ENCODE measurements at regions not wholly inside any gene's neighbourhood (a gene's known extent, or its start where the extent isn't known, plus 50 kb on each side); places are given as distances from the start of the nearest gene placed in this dataset.

DNA sequence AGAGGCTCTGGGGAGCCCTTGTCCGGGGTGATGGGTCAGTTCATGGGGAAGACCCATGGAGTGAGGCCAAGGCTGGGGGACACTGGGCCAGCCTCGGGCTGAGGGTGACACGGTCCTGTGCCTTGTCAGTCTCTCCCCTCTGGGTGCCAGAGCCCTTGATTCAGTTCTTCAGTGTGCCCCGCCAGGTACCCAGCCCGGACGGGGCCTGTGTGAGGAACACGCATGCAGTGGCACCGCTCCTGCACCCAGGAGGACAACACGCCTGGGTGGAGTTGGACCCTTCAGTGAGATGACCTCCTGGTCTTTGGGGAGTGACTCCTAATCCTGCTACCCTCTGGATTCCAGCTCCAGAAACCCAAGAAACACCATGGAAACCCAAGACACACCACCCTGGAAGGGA, 264.4 kb downstream of the LOXHD1 start:
- TF ChIP-seq, protein P1, sequence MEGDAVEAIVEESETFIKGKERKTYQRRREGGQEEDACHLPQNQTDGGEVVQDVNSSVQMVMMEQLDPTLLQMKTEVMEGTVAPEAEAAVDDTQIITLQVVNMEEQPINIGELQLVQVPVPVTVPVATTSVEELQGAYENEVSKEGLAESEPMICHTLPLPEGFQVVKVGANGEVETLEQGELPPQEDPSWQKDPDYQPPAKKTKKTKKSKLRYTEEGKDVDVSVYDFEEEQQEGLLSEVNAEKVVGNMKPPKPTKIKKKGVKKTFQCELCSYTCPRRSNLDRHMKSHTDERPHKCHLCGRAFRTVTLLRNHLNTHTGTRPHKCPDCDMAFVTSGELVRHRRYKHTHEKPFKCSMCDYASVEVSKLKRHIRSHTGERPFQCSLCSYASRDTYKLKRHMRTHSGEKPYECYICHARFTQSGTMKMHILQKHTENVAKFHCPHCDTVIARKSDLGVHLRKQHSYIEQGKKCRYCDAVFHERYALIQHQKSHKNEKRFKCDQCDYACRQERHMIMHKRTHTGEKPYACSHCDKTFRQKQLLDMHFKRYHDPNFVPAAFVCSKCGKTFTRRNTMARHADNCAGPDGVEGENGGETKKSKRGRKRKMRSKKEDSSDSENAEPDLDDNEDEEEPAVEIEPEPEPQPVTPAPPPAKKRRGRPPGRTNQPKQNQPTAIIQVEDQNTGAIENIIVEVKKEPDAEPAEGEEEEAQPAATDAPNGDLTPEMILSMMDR (IDR thresholded peaks at IDR 0.05): no peak
- no peak for TF ChIP-seq POLR2A (IDR thresholded peaks at IDR 0.05)

All from tibial nerve (tissue), 3 donors.